Omental fat pad (tissue), 3 donors: ENCODE measurements at regions not wholly inside any gene's neighbourhood (a gene's known extent, or its start where the extent isn't known, plus 50 kb on each side); places are given as distances from the start of the nearest gene placed in this dataset.

Experiments
- ATAC-seq: fragments of 150-250 bp; one replicate; pipeline ENCODE4 v1.9.1; 2016; ENCODE audit warnings: mild to moderate bottlenecking, moderate library complexity; ENCODE audit not compliant: low FRiP score
- DNase-seq: peaks from one replicate; pipeline ENCODE4 v3.0.0-alpha.2; 2019; ENCODE audit warnings: low spot score
- TF ChIP-seq, protein P1 (sequence below), 3 donors: fragments of 450-650 bp; IDR thresholded peaks; one replicate each; pipeline ENCODE4 v1.5.1; 2016 to 2017; ENCODE audit warnings: antibody characterized with exemption in 3 of 3, mild to moderate bottlenecking in 3 of 3, moderate library complexity in 2 of 3

GRCh38 chr4:188879598-188879997 lies 740.4 kb downstream of the TRIML1 start:
- ATAC-seq (no peak), DNase-seq (no peak)
- TF ChIP-seq, protein P1, sequence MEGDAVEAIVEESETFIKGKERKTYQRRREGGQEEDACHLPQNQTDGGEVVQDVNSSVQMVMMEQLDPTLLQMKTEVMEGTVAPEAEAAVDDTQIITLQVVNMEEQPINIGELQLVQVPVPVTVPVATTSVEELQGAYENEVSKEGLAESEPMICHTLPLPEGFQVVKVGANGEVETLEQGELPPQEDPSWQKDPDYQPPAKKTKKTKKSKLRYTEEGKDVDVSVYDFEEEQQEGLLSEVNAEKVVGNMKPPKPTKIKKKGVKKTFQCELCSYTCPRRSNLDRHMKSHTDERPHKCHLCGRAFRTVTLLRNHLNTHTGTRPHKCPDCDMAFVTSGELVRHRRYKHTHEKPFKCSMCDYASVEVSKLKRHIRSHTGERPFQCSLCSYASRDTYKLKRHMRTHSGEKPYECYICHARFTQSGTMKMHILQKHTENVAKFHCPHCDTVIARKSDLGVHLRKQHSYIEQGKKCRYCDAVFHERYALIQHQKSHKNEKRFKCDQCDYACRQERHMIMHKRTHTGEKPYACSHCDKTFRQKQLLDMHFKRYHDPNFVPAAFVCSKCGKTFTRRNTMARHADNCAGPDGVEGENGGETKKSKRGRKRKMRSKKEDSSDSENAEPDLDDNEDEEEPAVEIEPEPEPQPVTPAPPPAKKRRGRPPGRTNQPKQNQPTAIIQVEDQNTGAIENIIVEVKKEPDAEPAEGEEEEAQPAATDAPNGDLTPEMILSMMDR (IDR thresholded peaks at IDR 0.05): no peak

DNA sequence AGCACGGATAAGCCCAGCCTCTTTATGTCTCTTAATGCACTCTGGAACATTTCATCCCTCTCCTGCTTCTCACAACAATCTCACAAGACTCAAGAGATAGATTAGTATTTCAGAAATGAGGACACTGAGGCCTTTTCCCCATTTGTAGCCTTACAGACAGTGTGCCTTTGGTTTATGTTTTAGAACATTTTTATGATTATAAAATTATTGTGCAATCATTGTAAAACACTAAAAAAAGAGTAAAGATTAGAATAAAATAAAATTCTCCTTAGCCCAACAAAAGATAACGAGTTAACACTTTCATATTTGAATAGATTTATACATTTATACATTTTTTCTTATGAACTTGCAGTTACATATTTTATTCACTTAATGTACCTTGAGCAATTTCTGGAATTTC lies 748.7 kb downstream of the TRIML1 start:
- DNase-seq (no peak), ATAC-seq (no peak)
- TF ChIP-seq, protein P1 (IDR thresholded peaks at IDR 0.05): no peak

DNA sequence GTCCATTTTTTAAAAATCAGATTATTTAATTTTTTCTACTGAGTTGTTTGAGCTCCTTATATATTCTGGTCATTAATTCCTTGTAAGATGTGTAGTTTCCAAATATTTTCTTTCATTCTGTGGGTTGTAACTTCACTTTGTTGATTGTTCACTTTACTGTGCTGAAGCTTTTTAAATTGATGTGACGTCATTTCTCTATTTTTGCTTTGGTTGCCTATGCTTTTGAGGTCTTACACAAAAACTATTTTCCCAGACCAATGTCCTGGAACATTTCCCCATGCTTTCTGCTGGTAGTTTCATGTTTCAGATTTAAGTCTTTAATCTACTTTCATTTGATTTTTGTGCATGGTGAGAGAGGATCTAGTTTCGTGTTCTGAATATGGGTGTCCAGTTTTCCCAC lies 753.6 kb downstream of the TRIML1 start:
- no peak for DNase-seq
- ATAC-seq: no peak
- TF ChIP-seq, protein P1 (IDR thresholded peaks at IDR 0.05): no peak

GRCh38 chr4:188903986-188904385 lies 764.7 kb downstream of the TRIML1 start:
- ATAC-seq (no peak), DNase-seq (no peak)
- TF ChIP-seq, protein P1 (IDR thresholded peaks at IDR 0.05): no peak

- ATAC-seq (no peak), DNase-seq (no peak)
- TF ChIP-seq, protein P1 (IDR thresholded peaks at IDR 0.05): no peak
These were observed 765.4 kb downstream of the TRIML1 start for GRCh38 chr4:188904617-188905016.

DNA sequence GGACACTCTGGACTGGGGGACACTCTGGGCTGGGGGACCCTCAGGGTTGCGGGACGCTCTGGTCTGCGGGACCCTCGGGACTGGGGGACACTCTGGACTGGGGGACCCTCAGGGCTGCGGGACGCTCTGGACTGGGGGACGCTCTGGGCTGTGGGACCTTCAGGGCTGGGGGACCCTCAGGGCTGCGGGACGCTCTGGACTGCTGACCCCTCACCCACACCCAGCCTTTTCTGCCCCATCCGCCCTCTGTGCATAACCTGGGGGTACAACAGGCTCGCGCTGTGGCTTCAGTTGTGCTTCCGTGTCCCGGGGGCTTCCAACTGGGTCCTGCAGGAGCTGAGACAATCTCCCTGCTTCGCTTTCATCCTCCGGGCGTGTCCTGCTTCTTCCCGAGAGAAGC lies 766.0 kb downstream of the TRIML1 start:
- DNase-seq (no peak), ATAC-seq (no peak)
- TF ChIP-seq, protein P1 (IDR thresholded peaks at IDR 0.05): no peak

GRCh38 chr4:188911199-188911598 lies 772.0 kb downstream of the TRIML1 start:
- ATAC-seq (no peak), DNase-seq (no peak)
- TF ChIP-seq, protein P1 (IDR thresholded peaks at IDR 0.05): no peak
